AG09319 (cell line): ENCODE measurements at regions not wholly inside any gene's neighbourhood (a gene's known extent, or its start where the extent isn't known, plus 50 kb on each side); places are given as distances from the start of the nearest gene placed in this dataset.
A peak's percentile ranks its signal among the peaks of the same experiment; 100 is the strongest.

Experiments used
- DNase-seq: peaks from one replicate; pipeline ENCODE4 v3.0.0-alpha.2; 2010; ENCODE audit warnings: low read depth; ENCODE audit errors: extremely low read depth
- CTCF ChIP-seq: IDR thresholded peaks from 2 replicates; pipeline ENCODE4 v1.5.1; 2011; ENCODE audit warnings: low read depth, mild to moderate bottlenecking, inconsistent platforms, low read length, moderate library complexity

- no peak for DNase-seq
- TF ChIP-seq CTCF, result no peak
These were observed 97.2 kb downstream of the NOG start for GRCh38 chr17:56690441-56691291.

- no peak for TF ChIP-seq CTCF
- no peak for DNase-seq
These were observed 101.3 kb downstream of the NOG start for GRCh38 chr17:56694825-56695224.

GRCh38 chr17:56697190-56697589 is 103.7 kb downstream of the NOG start:
- no peak for TF ChIP-seq CTCF
- no peak for DNase-seq

GRCh38 chr17:56699186-56699894 is 105.8 kb downstream of the NOG start:
- peak; percentile 72 for DNase-seq
- no peak for TF ChIP-seq CTCF

GRCh38 chr17:56700919-56701420 is 107.5 kb downstream of the NOG start:
- TF ChIP-seq CTCF, result no peak
- DNase-seq, result no peak

GRCh38 chr17:56707312-56708219 is 114.1 kb downstream of the NOG start:
- TF ChIP-seq CTCF, result no peak

GRCh38 chr17:56708220-56708558 is 114.7 kb downstream of the NOG start:
- TF ChIP-seq CTCF, result no peak
- no peak for DNase-seq

More at GRCh38 chr17:56707312-56708219, 114.1 kb downstream of the NOG start:
- DNase-seq, result no peak
